Endothelial cell of umbilical vein (primary cell): ENCODE measurements at regions not wholly inside any gene's neighbourhood (a gene's known extent, or its start where the extent isn't known, plus 50 kb on each side); places are given as distances from the start of the nearest gene placed in this dataset.

Experiments
- BruUV-seq: library from RNA; stranded (reverse); fragments of 400-500 nt; replicated peaks from 2 replicates; lab custom pipeline; 2021; lab: Mats Ljungman, UMichigan
- CTCF ChIA-PET: fragments of 300-600, 350-600 bp; sonication (Branson Sonifier 250); formaldehyde crosslinking; loops from one replicate; lab custom pipeline; 2021; ENCODE audit warnings: antibody characterized with exemption, inconsistent platforms; lab: Charles Lee
- POLR2A ChIA-PET: fragments of 300-600, 350-600 bp; sonication (Branson Sonifier 250); formaldehyde crosslinking; loops from one replicate; lab custom pipeline; 2021; ENCODE audit warnings: antibody characterized with exemption, inconsistent platforms; lab: Charles Lee
- DNase-seq: peaks from one replicate; pipeline ENCODE4 v3.0.0-alpha.2; 2011; ENCODE audit warnings: low read depth, low spot score
- FAIRE-seq: peaks from 2 replicates; lab custom pipeline; 2011; peaks lifted over from hg19 to GRCh38; lab: Jason Lieb, UNC
- H2AFZ ChIP-seq: 2 replicates; pipeline ENCODE4 v1.6.0; 2012; ENCODE audit warnings: low read depth, low read length, control low read depth, inconsistent platforms
- H3K27ac ChIP-seq: 2 replicates; pipeline ENCODE4 v1.5.1; 2011; ENCODE audit warnings: low read depth, mild to moderate bottlenecking, control low read depth, low read length, moderate library complexity; ENCODE audit not compliant: insufficient read depth
- H3K27me3 ChIP-seq, 2 experiments: 2 replicates each; pipeline versions ENCODE4 v1.6.0 to v1.6.1; 2011; ENCODE audit warnings: low read length in 2 of 2, mixed read lengths in 1 of 2; ENCODE audit not compliant: control insufficient read depth in 2 of 2, insufficient read depth in 2 of 2
- H3K36me3 ChIP-seq, 2 experiments: 2 replicates in 1 of 2; 3 replicates in 1 of 2; pipeline ENCODE4 v1.5.1; 2011; ENCODE audit warnings: low read length in 2 of 2, mild to moderate bottlenecking in 1 of 2, moderate library complexity in 1 of 2; ENCODE audit not compliant: control insufficient read depth in 2 of 2, insufficient read depth in 2 of 2; ENCODE audit errors: extremely low read depth in 1 of 2
- H3K4me1 ChIP-seq: 3 replicates; pipeline ENCODE4 v1.5.1; 2011; ENCODE audit warnings: mild to moderate bottlenecking, low read length; ENCODE audit not compliant: control insufficient read depth, insufficient read depth; ENCODE audit errors: extremely low read depth
- H3K4me2 ChIP-seq: 2 replicates; pipeline ENCODE4 v1.6.1; 2011; ENCODE audit warnings: low read length, control low read depth, mixed read lengths; ENCODE audit not compliant: insufficient read depth
- H3K4me3 ChIP-seq, 3 experiments: fragments of 200-600 bp in 1 of 3; sonication (generic), shearing (Covaris generic) in 1 of 3; replicated peaks in 1 of 3; 2 replicates each; pipeline ENCODE4 v1.5.1; 2011 to 2016; ENCODE audit warnings: control low read depth in 3 of 3, low read length in 3 of 3, mild to moderate bottlenecking in 2 of 3, inconsistent platforms in 1 of 3, low read depth in 1 of 3, moderate library complexity in 1 of 3; ENCODE audit not compliant: insufficient read depth in 1 of 3
- H3K79me2 ChIP-seq: 2 replicates; pipeline ENCODE4 v1.6.0; 2012; ENCODE audit warnings: low read length, inconsistent platforms; ENCODE audit not compliant: control insufficient read depth, insufficient read depth
- H3K9ac ChIP-seq: replicated peaks from 2 replicates; pipeline ENCODE3; 2011; ENCODE audit warnings: low read length, control low read depth; ENCODE audit not compliant: insufficient read depth; ENCODE audit errors: extremely low read depth
- H3K9me1 ChIP-seq: replicated peaks from 3 replicates; pipeline ENCODE4 v1.6.0; 2011; ENCODE audit warnings: mild to moderate bottlenecking, low read length; ENCODE audit not compliant: control insufficient read depth, insufficient read depth; ENCODE audit errors: extremely low read depth
- H3K9me3 ChIP-seq: replicated peaks from 2 replicates; pipeline ENCODE4 v1.5.1; 2012; ENCODE audit warnings: low read length, inconsistent platforms; ENCODE audit not compliant: control insufficient read depth, insufficient read depth
- H4K20me1 ChIP-seq: replicated peaks from 2 replicates; pipeline ENCODE3; 2011; ENCODE audit warnings: mild to moderate bottlenecking, low read length; ENCODE audit not compliant: control insufficient read depth, insufficient read depth; ENCODE audit errors: extremely low read depth
- EZH2 ChIP-seq: IDR thresholded peaks from 2 replicates; pipeline ENCODE4 v1.6.1; 2012; ENCODE audit warnings: borderline replicate concordance, low read depth, mild to moderate bottlenecking, moderate library complexity, low read length, inconsistent platforms; ENCODE audit not compliant: severe bottlenecking
- FOS ChIP-seq: IDR thresholded peaks from 2 replicates; pipeline ENCODE4 v1.6.1; 2011; ENCODE audit warnings: mild to moderate bottlenecking, low read length, moderate library complexity, borderline replicate concordance; ENCODE audit not compliant: insufficient read depth
- GATA2 ChIP-seq: IDR thresholded peaks from 2 replicates; pipeline ENCODE4 v1.7.0; 2011; ENCODE audit warnings: low read depth, mild to moderate bottlenecking, moderate library complexity, mixed read lengths, low read length; ENCODE audit not compliant: insufficient read length, insufficient read depth
- JUN ChIP-seq: IDR thresholded peaks from 2 replicates; pipeline ENCODE4 v1.6.1; 2011; ENCODE audit warnings: borderline replicate concordance, low read depth; ENCODE audit not compliant: insufficient read length, insufficient read depth
- MYC ChIP-seq: IDR thresholded peaks from one replicate; pipeline ENCODE4 v1.6.1; 2011; ENCODE audit warnings: mild to moderate bottlenecking, low read depth, low read length
- POLR2A ChIP-seq: IDR thresholded peaks from 2 replicates; pipeline ENCODE4 v1.6.1; 2012; ENCODE audit warnings: low read depth, mild to moderate bottlenecking, control low read depth, low read length
- POLR2AphosphoS5 ChIP-seq: IDR thresholded peaks from 2 replicates; pipeline ENCODE4 v1.6.1; 2012; ENCODE audit warnings: low read depth, mild to moderate bottlenecking, control low read depth, low read length, moderate library complexity; ENCODE audit not compliant: insufficient read depth
- dilution Hi-C: fragments of 300-500 bp; cut with MboI; formaldehyde crosslinking; loops from one replicate; pipeline ENCODE4 v1.15.0; 2019; ENCODE audit warnings: low sequenced_read_pairs; ENCODE audit not compliant: extremely low pct_ligation_motif_present
- intact Hi-C: fragments of 100-400 bp; cut with micrococcal nuclease; formaldehyde crosslinking; loops from one replicate; pipeline ENCODE4 v1.10.0; 2022
- TF ChIP-seq, protein P1 (sequence below), 2 donors: IDR thresholded peaks; 1 replicate in 1 of 2; 2 replicates in 1 of 2; pipeline ENCODE4 v1.5.1; 2011; ENCODE audit warnings: low read length in 2 of 2, mild to moderate bottlenecking in 2 of 2, moderate library complexity in 2 of 2, control low read depth in 1 of 2, inconsistent platforms in 1 of 2, low read depth in 1 of 2; ENCODE audit not compliant: insufficient read depth in 1 of 2; ENCODE audit errors: extremely low read depth in 1 of 2
- TF ChIP-seq, protein P2 (sequence below): IDR thresholded peaks from 2 replicates; pipeline ENCODE4 v1.6.1; 2011; ENCODE audit not compliant: insufficient read depth, insufficient read length

DNA sequence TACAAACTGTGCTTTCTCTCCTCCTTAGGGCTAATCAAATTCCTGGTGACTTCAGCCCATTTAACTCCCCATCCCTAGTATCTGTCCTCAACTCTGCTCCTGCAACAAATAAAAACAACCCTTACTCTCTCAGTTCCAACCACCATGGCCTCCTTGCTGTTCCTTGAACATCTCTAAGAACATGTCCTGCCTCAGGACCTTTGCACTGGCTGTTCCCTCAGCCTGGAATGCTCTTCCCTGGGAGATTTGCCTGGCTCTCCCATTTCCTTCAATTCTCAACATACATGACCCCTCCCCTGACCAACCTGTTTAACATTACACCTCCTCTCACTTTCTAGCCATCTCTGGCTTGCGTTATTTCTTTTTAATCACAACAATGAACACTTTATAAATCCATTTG lies 170.5 kb downstream of the PTPN11 start:
- TF ChIP-seq JUN (no peak), GATA2 (no peak), FOS (no peak), MYC (no peak), POLR2A (no peak), EZH2 (no peak), POLR2AphosphoS5 (no peak)
- TF ChIP-seq, protein P1, sequence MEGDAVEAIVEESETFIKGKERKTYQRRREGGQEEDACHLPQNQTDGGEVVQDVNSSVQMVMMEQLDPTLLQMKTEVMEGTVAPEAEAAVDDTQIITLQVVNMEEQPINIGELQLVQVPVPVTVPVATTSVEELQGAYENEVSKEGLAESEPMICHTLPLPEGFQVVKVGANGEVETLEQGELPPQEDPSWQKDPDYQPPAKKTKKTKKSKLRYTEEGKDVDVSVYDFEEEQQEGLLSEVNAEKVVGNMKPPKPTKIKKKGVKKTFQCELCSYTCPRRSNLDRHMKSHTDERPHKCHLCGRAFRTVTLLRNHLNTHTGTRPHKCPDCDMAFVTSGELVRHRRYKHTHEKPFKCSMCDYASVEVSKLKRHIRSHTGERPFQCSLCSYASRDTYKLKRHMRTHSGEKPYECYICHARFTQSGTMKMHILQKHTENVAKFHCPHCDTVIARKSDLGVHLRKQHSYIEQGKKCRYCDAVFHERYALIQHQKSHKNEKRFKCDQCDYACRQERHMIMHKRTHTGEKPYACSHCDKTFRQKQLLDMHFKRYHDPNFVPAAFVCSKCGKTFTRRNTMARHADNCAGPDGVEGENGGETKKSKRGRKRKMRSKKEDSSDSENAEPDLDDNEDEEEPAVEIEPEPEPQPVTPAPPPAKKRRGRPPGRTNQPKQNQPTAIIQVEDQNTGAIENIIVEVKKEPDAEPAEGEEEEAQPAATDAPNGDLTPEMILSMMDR (IDR thresholded peaks at IDR 0.05; ENCODE audit: extremely low read depth in 1 of 2, insufficient read depth in 1 of 2, low read depth in 1 of 2, low read length in 2 of 2): no peak
- TF ChIP-seq, protein P2, sequence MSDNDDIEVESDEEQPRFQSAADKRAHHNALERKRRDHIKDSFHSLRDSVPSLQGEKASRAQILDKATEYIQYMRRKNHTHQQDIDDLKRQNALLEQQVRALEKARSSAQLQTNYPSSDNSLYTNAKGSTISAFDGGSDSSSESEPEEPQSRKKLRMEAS: no peak
- no peaks in the 10 kb centered on the region for H3K79me2 ChIP-seq
- FAIRE-seq (no peak), DNase-seq (no peak)
- no peak overlapping the region for H2AFZ ChIP-seq
- H3K27ac ChIP-seq: no peak overlapping the region
- no peak overlapping the region for H3K9ac ChIP-seq
- H3K4me1 ChIP-seq: no peaks in the 10 kb centered on the region
- H3K27me3 ChIP-seq: no peaks in the 10 kb centered on the region
- no TSS peak for BruUV-seq
- intact Hi-C loops: no loop called here
- H3K9me3 ChIP-seq: no peaks in the 10 kb centered on the region
- no peaks in the 10 kb centered on the region for H4K20me1 ChIP-seq
- H3K4me3 ChIP-seq: no peak overlapping the region
- ChIA-PET CTCF (no interaction called here), POLR2A (no interaction called here)
- no peaks in the 10 kb centered on the region for H3K36me3 ChIP-seq
- dilution Hi-C loops: no loop called here
- H3K9me1 ChIP-seq: no peaks in the 10 kb centered on the region
- H3K4me2 ChIP-seq: no peak overlapping the region
